Endothelial cell of umbilical vein (primary cell): ENCODE measurements at regions not wholly inside any gene's neighbourhood (a gene's known extent, or its start where the extent isn't known, plus 50 kb on each side); places are given as distances from the start of the nearest gene placed in this dataset.

Source experiments
- BruUV-seq: library from RNA; stranded (reverse); fragments of 400-500 nt; replicated peaks from 2 replicates; lab custom pipeline; 2021; lab: Mats Ljungman, UMichigan
- CTCF ChIA-PET: fragments of 300-600, 350-600 bp; sonication (Branson Sonifier 250); formaldehyde crosslinking; loops from one replicate; lab custom pipeline; 2021; ENCODE audit warnings: antibody characterized with exemption, inconsistent platforms; lab: Charles Lee
- POLR2A ChIA-PET: fragments of 300-600, 350-600 bp; sonication (Branson Sonifier 250); formaldehyde crosslinking; loops from one replicate; lab custom pipeline; 2021; ENCODE audit warnings: antibody characterized with exemption, inconsistent platforms; lab: Charles Lee
- DNase-seq: peaks from one replicate; pipeline ENCODE4 v3.0.0-alpha.2; 2011; ENCODE audit warnings: low read depth, low spot score
- FAIRE-seq: peaks from 2 replicates; lab custom pipeline; 2011; peaks lifted over from hg19 to GRCh38; lab: Jason Lieb, UNC
- H2AFZ ChIP-seq: 2 replicates; pipeline ENCODE4 v1.6.0; 2012; ENCODE audit warnings: low read depth, low read length, control low read depth, inconsistent platforms
- H3K27ac ChIP-seq: 2 replicates; pipeline ENCODE4 v1.5.1; 2011; ENCODE audit warnings: low read depth, mild to moderate bottlenecking, control low read depth, low read length, moderate library complexity; ENCODE audit not compliant: insufficient read depth
- H3K27me3 ChIP-seq, 2 experiments: 2 replicates each; pipeline versions ENCODE4 v1.6.0 to v1.6.1; 2011; ENCODE audit warnings: low read length in 2 of 2, mixed read lengths in 1 of 2; ENCODE audit not compliant: control insufficient read depth in 2 of 2, insufficient read depth in 2 of 2
- H3K36me3 ChIP-seq, 2 experiments: 2 replicates in 1 of 2; 3 replicates in 1 of 2; pipeline ENCODE4 v1.5.1; 2011; ENCODE audit warnings: low read length in 2 of 2, mild to moderate bottlenecking in 1 of 2, moderate library complexity in 1 of 2; ENCODE audit not compliant: control insufficient read depth in 2 of 2, insufficient read depth in 2 of 2; ENCODE audit errors: extremely low read depth in 1 of 2
- H3K4me1 ChIP-seq: 3 replicates; pipeline ENCODE4 v1.5.1; 2011; ENCODE audit warnings: mild to moderate bottlenecking, low read length; ENCODE audit not compliant: control insufficient read depth, insufficient read depth; ENCODE audit errors: extremely low read depth
- H3K4me2 ChIP-seq: 2 replicates; pipeline ENCODE4 v1.6.1; 2011; ENCODE audit warnings: low read length, control low read depth, mixed read lengths; ENCODE audit not compliant: insufficient read depth
- H3K4me3 ChIP-seq, 3 experiments: fragments of 200-600 bp in 1 of 3; sonication (generic), shearing (Covaris generic) in 1 of 3; replicated peaks in 1 of 3; 2 replicates each; pipeline ENCODE4 v1.5.1; 2011 to 2016; ENCODE audit warnings: control low read depth in 3 of 3, low read length in 3 of 3, mild to moderate bottlenecking in 2 of 3, inconsistent platforms in 1 of 3, low read depth in 1 of 3, moderate library complexity in 1 of 3; ENCODE audit not compliant: insufficient read depth in 1 of 3
- H3K79me2 ChIP-seq: 2 replicates; pipeline ENCODE4 v1.6.0; 2012; ENCODE audit warnings: low read length, inconsistent platforms; ENCODE audit not compliant: control insufficient read depth, insufficient read depth
- H3K9ac ChIP-seq: replicated peaks from 2 replicates; pipeline ENCODE3; 2011; ENCODE audit warnings: low read length, control low read depth; ENCODE audit not compliant: insufficient read depth; ENCODE audit errors: extremely low read depth
- H3K9me1 ChIP-seq: replicated peaks from 3 replicates; pipeline ENCODE4 v1.6.0; 2011; ENCODE audit warnings: mild to moderate bottlenecking, low read length; ENCODE audit not compliant: control insufficient read depth, insufficient read depth; ENCODE audit errors: extremely low read depth
- H3K9me3 ChIP-seq: replicated peaks from 2 replicates; pipeline ENCODE4 v1.5.1; 2012; ENCODE audit warnings: low read length, inconsistent platforms; ENCODE audit not compliant: control insufficient read depth, insufficient read depth
- H4K20me1 ChIP-seq: replicated peaks from 2 replicates; pipeline ENCODE3; 2011; ENCODE audit warnings: mild to moderate bottlenecking, low read length; ENCODE audit not compliant: control insufficient read depth, insufficient read depth; ENCODE audit errors: extremely low read depth
- CTCF ChIP-seq, 2 donors: IDR thresholded peaks; 1 replicate in 1 of 2; 2 replicates in 1 of 2; pipeline ENCODE4 v1.5.1; 2011; ENCODE audit warnings: low read length in 2 of 2, mild to moderate bottlenecking in 2 of 2, moderate library complexity in 2 of 2, control low read depth in 1 of 2, inconsistent platforms in 1 of 2, low read depth in 1 of 2; ENCODE audit not compliant: insufficient read depth in 1 of 2; ENCODE audit errors: extremely low read depth in 1 of 2
- EZH2 ChIP-seq: IDR thresholded peaks from 2 replicates; pipeline ENCODE4 v1.6.1; 2012; ENCODE audit warnings: borderline replicate concordance, low read depth, mild to moderate bottlenecking, moderate library complexity, low read length, inconsistent platforms; ENCODE audit not compliant: severe bottlenecking
- FOS ChIP-seq: IDR thresholded peaks from 2 replicates; pipeline ENCODE4 v1.6.1; 2011; ENCODE audit warnings: mild to moderate bottlenecking, low read length, moderate library complexity, borderline replicate concordance; ENCODE audit not compliant: insufficient read depth
- GATA2 ChIP-seq: IDR thresholded peaks from 2 replicates; pipeline ENCODE4 v1.7.0; 2011; ENCODE audit warnings: low read depth, mild to moderate bottlenecking, moderate library complexity, mixed read lengths, low read length; ENCODE audit not compliant: insufficient read length, insufficient read depth
- JUN ChIP-seq: IDR thresholded peaks from 2 replicates; pipeline ENCODE4 v1.6.1; 2011; ENCODE audit warnings: borderline replicate concordance, low read depth; ENCODE audit not compliant: insufficient read length, insufficient read depth
- MAX ChIP-seq: IDR thresholded peaks from 2 replicates; pipeline ENCODE4 v1.6.1; 2011; ENCODE audit not compliant: insufficient read depth, insufficient read length
- MYC ChIP-seq: IDR thresholded peaks from one replicate; pipeline ENCODE4 v1.6.1; 2011; ENCODE audit warnings: mild to moderate bottlenecking, low read depth, low read length
- POLR2A ChIP-seq: IDR thresholded peaks from 2 replicates; pipeline ENCODE4 v1.6.1; 2012; ENCODE audit warnings: low read depth, mild to moderate bottlenecking, control low read depth, low read length
- POLR2AphosphoS5 ChIP-seq: IDR thresholded peaks from 2 replicates; pipeline ENCODE4 v1.6.1; 2012; ENCODE audit warnings: low read depth, mild to moderate bottlenecking, control low read depth, low read length, moderate library complexity; ENCODE audit not compliant: insufficient read depth
- dilution Hi-C: fragments of 300-500 bp; cut with MboI; formaldehyde crosslinking; loops from one replicate; pipeline ENCODE4 v1.15.0; 2019; ENCODE audit warnings: low sequenced_read_pairs; ENCODE audit not compliant: extremely low pct_ligation_motif_present
- intact Hi-C: fragments of 100-400 bp; cut with micrococcal nuclease; formaldehyde crosslinking; loops from one replicate; pipeline ENCODE4 v1.10.0; 2022

GRCh38 chr15:49706805-49707204 is 86.0 kb downstream of the DTWD1 start:
- no peaks in the 10 kb centered on the region for H3K9me3 ChIP-seq
- no peaks in the 10 kb centered on the region for H3K4me1 ChIP-seq
- no peaks in the 10 kb centered on the region for H3K27me3 ChIP-seq
- dilution Hi-C loops: no loop called here
- DNase-seq (no peak), FAIRE-seq (no peak)
- ChIA-PET CTCF (interaction anchor here (1.1 kb wide), 1 partner anchor 11 kb away, joined by 3 read pairs; no protein-coding TSS in a partner anchor), POLR2A (no interaction called here)
- no peaks in the 10 kb centered on the region for H4K20me1 ChIP-seq
- no peaks in the 10 kb centered on the region for H3K36me3 ChIP-seq
- H3K4me2 ChIP-seq: no peak overlapping the region
- no peaks in the 10 kb centered on the region for H3K79me2 ChIP-seq
- no TSS peak for BruUV-seq
- TF ChIP-seq EZH2: no peak
- no peak for TF ChIP-seq MAX
- no peak for TF ChIP-seq JUN
- TF ChIP-seq POLR2AphosphoS5: no peak
- no peak for TF ChIP-seq CTCF (IDR thresholded peaks at IDR 0.05; ENCODE audit: extremely low read depth in 1 of 2, insufficient read depth in 1 of 2, low read depth in 1 of 2, low read length in 2 of 2)
- TF ChIP-seq FOS: no peak
- TF ChIP-seq GATA2: no peak
- TF ChIP-seq POLR2A: no peak
- TF ChIP-seq MYC: no peak
- H3K9ac ChIP-seq: no peak overlapping the region
- intact Hi-C loops: no loop called here
- H3K9me1 ChIP-seq: no peaks in the 10 kb centered on the region
- H3K4me3 ChIP-seq: no peak overlapping the region
- H2AFZ ChIP-seq: no peak overlapping the region
- H3K27ac ChIP-seq: no peak overlapping the region
